GM21723 (cell line): ENCODE measurements at regions not wholly inside any gene's neighbourhood (a gene's known extent, or its start where the extent isn't known, plus 50 kb on each side); places are given as distances from the start of the nearest gene placed in this dataset.
"Not testable (repeated sequence)": the region's sequence is repeated elsewhere in the genome, so short reads cannot be mapped to it uniquely, and the experiment has no call there.

Experiments
- ATAC-seq: cut with Tn5 transposase; IDR thresholded peaks from one replicate; pipeline ENCODE4 v1.9.1; 2021; ENCODE audit warnings: mild to moderate bottlenecking, moderate library complexity; ENCODE audit not compliant: unreplicated experiment

DNA sequence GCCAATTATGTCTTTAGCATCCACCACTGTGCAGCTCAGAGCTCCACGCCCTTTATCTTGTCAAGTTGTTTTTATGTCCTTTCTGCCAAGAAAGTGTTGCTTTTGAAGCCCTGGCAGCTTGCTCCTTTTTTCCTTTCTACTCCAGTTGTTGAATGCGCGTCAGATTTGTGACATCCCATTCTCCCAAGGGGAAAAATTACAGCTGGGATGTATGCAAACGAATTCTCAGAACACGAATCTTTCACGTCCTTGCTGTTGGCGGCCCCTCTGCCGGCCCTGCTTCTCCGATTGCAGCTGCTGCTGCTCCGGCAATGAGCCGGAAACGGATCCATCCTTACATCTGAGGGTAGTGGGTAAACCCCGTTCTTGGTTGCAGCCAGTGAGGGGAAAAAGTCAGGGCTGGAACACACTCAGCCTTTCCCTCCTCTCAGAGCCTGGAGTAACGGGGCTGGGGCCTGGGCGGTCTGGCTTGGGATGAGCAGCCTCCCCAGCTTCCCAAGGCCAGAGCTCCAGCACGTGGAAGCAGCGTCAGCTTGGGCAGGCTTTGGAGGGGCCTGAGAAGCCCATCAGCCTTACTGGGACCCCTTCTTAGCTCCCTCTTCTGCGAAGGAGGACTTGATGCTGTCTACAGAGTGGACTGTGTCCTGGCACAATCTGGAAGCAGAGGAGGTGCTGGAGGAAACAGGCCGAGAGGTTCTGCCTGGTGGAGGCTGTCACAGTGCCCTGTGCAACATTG, 79.0 kb upstream of the CHST15 start:
- no peak for ATAC-seq

- no peak for ATAC-seq
Observed at GRCh38 chr10:124171561-124171960, 78.2 kb upstream of the CHST15 start.

GRCh38 chr10:124170631-124171030, 77.2 kb upstream of the CHST15 start:
- no peak for ATAC-seq

DNA sequence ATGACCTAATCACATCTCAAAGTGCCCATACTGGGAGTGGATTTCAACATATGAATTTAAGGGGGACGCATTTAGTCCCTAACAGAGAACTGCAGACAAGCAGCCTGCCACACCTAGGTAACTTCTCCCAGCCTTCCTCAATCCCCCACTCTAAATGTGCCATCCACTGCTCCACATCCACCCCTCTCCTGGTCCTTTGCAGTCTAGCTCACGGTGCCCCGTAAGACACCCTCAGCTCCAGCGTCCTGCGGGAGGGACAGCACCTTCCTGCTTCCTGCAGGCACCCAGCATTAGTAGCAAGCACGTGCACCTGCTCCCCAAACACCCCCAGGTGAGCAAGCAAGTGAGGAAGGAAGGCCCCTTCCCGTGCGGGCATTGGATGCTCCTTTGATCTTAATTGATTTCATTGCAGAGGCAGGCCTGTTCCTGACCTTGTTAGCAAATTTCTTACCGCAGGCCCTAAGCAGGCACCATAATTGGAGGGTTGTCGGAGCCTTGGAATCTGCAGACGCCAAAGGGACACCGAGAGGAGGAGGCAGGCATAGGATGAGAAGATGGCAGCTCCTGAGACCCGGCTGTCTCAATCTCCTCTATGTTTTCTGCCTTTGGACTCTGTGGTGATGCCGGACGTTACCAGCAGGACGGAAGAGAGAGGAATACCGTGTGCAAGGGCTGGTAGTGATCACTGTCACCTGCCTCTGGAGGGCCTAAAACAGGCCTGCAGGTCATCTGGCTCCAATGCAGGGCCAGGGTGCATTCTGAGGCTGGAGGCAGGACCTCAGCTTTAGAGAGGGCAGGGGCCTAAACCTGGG, 75.8 kb upstream of the CHST15 start:
- no peak for ATAC-seq

DNA sequence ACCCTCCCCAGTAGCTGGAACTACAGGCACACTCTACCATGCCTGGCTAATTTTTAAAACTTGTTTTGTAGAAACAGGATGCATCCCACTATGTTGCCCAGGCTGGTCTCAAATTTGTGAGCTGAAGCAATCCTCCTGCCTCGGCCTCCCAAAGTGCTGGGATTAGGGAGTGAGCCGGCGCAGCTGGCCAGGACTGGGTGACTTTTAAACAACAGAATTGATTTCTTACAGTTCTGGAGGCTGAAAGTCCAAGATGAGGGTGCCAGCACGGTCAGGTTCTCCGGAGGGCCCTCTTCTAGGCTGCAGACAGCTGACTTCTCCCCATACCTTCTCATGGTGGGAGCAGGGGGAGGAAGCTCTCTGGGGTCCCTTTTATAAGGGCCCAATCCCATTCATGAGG, 75.2 kb upstream of the CHST15 start:
- no peak for ATAC-seq

GRCh38 chr10:124167925-124168324, 74.5 kb upstream of the CHST15 start:
- ATAC-seq, result not testable (repeated sequence)

DNA sequence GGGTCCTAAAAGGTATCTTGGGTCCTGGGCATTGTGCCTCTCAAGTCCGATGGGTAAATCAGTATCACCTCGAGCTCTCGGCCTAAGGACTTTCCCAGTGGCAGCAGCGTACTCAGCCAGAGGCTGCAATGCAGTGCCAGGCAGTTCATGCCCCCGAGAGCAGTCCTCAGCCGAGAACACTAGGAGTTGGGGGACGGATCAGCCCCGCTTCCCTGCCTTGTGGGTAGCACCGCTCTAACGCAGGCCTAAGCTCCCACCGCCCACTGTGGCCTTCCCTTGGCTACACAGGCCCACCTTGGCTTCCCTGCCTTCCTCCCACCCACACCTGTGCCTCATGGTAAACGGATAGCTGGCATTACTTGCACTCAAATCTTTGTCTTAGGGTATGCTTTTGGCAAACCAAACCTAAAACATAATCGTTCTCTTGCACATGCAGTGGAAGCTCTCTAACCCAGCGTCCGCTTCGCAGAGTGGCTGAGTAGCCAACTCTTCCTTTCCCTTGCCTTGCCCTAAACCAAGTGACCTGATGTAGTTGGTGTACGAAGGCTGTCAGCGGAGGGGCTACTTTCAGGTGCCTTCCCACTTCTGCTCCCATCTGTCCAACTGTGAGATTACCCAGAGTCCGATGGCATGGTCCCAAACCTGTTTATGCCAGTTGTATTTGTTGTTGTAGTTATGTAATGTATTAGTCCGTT, 73.2 kb upstream of the CHST15 start:
- ATAC-seq, result no peak

GRCh38 chr10:124165827-124166226, 72.4 kb upstream of the CHST15 start:
- no peak for ATAC-seq

DNA sequence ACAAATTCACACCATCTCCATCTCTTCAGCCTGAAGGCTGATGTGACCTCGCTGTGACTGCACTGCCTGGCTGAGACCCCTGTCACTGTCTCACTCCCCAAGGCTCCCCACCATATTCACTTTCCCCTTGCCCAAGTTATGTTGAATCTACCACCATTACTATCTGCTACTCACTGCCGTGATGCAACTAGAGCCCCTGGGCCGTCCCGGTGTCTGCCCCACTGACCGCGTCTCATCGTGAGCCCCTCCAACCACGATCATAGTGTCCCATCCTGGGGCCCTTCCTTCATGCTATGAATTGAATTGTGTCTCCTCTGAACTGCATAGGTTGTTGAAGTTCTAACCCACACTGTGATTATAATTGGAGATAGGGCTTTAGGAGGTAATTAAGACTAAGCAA, 71.9 kb upstream of the CHST15 start:
- ATAC-seq, result no peak

DNA sequence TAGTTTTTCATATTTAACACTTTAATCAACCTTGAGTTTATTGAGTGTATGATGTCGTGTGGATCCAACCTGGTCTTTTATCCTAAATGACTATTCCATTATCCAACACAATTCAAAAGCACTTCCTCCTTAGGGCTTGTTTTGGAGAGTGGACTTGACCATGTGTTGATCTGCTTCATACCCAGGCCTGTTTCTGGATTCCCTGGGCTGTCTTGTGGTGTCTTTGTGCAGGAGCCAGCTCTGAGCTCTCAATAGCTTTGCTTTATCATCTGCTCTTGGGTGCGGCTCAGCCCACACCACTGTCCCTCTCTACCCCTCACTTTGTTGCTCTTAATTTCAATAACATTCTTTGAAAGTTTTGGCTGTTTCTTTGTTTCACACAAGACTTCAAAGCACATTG, 70.9 kb upstream of the CHST15 start:
- ATAC-seq, result no peak

DNA sequence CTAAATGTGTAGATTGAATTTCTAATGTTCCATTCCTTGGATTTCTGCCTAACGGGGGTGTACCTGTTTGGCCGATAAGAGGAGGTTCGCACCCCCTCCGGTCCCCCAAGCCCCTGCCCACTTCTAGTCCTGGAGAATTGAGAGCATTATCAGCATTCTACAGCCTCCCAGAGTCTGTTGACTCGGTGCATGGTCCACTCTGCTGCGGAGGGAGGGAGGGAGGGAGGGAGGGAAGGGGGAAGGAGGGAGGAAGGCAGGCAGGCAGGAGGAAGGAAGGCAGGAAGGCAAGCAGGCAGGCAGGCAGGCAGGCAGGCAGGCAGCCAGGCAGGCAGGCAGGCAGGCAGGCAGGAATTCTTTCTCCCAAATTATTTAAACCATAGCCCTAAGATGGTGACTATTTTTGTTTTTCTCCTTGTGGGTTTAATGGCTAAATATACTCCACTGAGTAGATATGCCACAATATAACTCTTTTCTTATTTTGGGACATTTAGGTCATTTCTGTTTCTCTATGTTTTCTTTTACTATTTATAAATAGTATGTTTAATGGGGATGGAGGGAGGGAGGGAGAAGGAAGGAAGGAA, 69.5 kb upstream of the CHST15 start:
- no peak for ATAC-seq

DNA sequence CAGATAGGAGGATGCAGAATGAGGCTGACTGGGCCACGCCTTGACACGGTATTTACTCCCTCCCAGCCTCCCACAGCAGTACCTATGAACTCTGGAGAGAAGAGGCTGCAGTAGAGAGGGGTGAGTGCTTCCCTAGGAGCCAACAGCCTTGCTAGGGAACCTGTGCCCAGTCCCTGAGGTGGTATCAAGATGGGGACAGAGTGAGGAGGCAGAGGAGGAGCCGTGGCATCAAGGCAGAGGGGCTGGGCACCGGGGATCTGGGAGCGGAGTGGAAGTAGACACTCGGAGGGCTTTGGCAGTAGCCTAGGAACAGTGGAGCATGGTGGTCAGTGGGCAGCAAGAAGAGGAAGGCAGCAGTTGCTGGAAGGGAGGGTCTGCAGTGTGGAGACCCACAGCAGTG, 68.7 kb upstream of the CHST15 start:
- no peak for ATAC-seq

DNA sequence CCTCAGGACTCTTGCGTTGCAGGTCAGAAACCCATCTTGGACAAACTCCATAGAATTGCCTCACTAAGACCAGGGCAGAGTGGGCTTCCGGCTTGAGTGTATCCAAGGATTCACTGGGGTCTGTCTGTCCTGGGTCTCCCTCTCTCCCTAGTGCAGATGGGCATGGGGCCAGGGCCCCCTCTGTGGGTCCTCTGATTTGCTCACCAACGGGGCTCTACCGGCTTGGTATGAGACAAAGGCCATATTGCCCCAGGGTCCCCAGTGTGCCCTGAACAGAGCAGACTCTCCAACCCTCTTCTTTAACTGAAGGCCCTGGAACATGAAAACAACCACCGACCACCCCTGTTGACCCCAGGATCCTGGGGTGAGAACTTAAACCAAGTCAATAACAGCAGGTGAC, 68.2 kb upstream of the CHST15 start:
- ATAC-seq, result no peak

DNA sequence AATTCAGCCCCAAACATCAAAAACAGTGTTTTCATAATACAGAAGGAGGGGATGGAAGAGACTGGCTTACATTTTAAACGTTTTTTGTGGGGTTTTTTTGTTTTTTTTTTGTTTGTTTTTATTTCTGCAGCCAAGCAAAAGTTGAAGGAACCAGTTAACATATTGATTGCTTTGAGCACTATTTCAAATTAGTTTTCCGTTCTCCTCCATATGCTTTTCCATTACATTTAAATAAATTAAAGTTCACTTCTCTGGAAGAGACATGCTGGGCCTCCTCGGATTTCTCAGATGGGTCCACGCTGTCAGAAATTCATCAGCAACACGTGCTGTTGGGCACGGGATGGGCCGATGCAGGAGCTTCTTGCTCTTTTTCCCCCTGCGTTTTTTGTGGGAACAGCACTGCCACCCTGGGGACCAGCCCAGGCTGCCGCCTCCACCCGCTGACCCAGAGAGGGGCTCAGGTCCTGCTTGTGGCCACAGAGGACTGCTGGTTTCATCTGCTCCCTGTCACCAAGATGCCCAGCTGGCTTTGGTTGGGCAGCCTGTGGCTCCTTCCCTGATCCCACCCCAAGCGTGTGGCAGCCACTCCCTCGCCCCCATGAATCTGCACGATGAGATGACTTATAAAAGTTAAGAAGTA, 67.7 kb upstream of the CHST15 start:
- no peak for ATAC-seq

DNA sequence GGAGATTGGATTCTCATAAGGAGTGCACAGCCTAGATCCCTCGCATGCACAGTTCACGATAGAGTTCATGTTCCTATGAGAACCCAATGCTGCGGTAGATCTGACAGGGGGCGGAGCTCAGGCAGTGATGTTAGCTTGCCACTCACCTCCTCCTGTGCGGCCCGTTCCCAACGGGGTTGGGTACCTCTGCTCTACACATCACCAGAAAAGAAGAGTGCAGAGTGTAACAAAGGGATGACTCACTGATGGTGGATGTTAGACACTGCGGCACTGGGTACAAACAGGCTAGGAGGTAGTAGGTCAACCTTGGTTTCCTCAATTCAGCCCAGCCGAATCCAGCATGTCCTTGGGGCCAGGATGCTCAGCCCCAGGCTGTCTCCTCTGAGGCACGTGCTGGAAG, 66.8 kb upstream of the CHST15 start:
- ATAC-seq, result no peak

GRCh38 chr10:124159153-124159552, 65.8 kb upstream of the CHST15 start:
- no peak for ATAC-seq

- ATAC-seq, result no peak
Observed at GRCh38 chr10:124158592-124158991, 65.2 kb upstream of the CHST15 start.

DNA sequence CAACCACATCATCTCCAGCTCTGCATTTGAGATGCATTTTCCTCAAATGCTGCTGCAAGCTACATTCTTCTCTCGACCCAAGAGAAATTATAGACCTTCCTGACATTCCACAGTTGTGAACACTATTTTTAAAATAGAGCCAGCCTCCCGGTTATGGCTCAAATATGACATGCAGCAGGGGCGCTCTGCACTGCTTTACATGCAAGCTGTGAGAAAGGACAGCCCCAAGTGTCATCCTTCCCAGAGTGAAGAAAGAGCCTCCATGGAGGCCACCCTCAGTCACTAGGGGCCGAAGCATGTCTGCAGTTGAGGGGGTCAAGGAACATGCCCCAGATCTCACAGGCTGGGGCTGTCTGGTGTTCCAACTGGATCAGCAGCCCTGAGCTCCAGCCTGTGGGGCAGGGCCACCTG, 63.9 kb upstream of the CHST15 start:
- no peak for ATAC-seq

- no peak for ATAC-seq
Observed at GRCh38 chr10:124156524-124157260, 63.3 kb upstream of the CHST15 start.

GRCh38 chr10:124155781-124156435, 62.5 kb upstream of the CHST15 start:
- no peak for ATAC-seq
